ENCODE measurements at regions not wholly inside any gene's neighbourhood (a gene's known extent, or its start where the extent isn't known, plus 50 kb on each side); places are given as distances from the start of the nearest gene placed in this dataset.

DNA sequence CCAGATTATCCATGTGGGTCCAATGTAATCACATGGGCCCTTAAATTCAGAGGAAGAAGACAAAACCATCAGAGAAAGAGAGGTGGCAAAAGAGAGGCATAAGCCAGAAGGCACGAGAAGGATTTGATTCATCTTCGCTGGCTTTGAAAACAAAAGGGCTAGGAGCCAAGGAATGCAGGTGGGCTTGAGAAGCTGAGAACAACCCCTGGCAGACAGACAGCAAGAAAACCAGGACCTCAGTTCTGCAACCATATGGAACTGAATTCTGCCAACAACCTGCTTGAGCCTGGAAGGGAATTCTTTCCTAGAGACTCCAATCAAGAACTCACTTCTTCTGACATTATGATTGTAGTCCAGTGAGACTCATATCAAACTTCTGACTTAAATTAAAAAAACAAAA is 1531.8 kb downstream of the PCDH7 start:
- TF ChIP-seq, protein P1, sequence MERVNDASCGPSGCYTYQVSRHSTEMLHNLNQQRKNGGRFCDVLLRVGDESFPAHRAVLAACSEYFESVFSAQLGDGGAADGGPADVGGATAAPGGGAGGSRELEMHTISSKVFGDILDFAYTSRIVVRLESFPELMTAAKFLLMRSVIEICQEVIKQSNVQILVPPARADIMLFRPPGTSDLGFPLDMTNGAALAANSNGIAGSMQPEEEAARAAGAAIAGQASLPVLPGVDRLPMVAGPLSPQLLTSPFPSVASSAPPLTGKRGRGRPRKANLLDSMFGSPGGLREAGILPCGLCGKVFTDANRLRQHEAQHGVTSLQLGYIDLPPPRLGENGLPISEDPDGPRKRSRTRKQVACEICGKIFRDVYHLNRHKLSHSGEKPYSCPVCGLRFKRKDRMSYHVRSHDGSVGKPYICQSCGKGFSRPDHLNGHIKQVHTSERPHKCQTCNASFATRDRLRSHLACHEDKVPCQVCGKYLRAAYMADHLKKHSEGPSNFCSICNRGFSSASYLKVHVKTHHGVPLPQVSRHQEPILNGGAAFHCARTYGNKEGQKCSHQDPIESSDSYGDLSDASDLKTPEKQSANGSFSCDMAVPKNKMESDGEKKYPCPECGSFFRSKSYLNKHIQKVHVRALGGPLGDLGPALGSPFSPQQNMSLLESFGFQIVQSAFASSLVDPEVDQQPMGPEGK (CRISPR knock-in tag; IDR thresholded peaks at IDR 0.05; ENCODE audit: borderline replicate concordance): no peak
- TF ChIP-seq RARB (CRISPR knock-in tag; IDR thresholded peaks at IDR 0.05) (no peak), ZFP30 (CRISPR knock-in tag; IDR thresholded peaks at IDR 0.05) (no peak), OSR1 (CRISPR knock-in tag; IDR thresholded peaks at IDR 0.05) (no peak), CSDC2 (CRISPR knock-in tag; IDR thresholded peaks at IDR 0.05) (no peak), ZNF70 (CRISPR knock-in tag; IDR thresholded peaks at IDR 0.05) (no peak), ZFP3 (CRISPR knock-in tag; IDR thresholded peaks at IDR 0.05) (no peak), ESRRG (CRISPR knock-in tag; IDR thresholded peaks at IDR 0.05) (no peak), ZC3H10 (CRISPR knock-in tag; IDR thresholded peaks at IDR 0.05) (no peak)
- TF ChIP-seq, protein P2, sequence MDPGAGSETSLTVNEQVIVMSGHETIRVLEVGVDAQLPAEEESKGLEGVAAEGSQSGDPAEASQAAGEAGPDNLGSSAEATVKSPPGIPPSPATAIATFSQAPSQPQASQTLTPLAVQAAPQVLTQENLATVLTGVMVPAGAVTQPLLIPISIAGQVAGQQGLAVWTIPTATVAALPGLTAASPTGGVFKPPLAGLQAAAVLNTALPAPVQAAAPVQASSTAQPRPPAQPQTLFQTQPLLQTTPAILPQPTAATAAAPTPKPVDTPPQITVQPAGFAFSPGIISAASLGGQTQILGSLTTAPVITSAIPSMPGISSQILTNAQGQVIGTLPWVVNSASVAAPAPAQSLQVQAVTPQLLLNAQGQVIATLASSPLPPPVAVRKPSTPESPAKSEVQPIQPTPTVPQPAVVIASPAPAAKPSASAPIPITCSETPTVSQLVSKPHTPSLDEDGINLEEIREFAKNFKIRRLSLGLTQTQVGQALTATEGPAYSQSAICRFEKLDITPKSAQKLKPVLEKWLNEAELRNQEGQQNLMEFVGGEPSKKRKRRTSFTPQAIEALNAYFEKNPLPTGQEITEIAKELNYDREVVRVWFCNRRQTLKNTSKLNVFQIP (CRISPR knock-in tag; IDR thresholded peaks at IDR 0.05; ENCODE audit: borderline replicate concordance, low read depth): no peak
- TF ChIP-seq, protein P3, sequence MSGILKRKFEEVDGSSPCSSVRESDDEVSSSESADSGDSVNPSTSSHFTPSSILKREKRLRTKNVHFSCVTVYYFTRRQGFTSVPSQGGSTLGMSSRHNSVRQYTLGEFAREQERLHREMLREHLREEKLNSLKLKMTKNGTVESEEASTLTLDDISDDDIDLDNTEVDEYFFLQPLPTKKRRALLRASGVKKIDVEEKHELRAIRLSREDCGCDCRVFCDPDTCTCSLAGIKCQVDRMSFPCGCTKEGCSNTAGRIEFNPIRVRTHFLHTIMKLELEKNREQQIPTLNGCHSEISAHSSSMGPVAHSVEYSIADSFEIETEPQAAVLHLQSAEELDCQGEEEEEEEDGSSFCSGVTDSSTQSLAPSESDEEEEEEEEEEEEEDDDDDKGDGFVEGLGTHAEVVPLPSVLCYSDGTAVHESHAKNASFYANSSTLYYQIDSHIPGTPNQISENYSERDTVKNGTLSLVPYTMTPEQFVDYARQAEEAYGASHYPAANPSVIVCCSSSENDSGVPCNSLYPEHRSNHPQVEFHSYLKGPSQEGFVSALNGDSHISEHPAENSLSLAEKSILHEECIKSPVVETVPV (CRISPR knock-in tag; IDR thresholded peaks at IDR 0.05): no peak
- TF ChIP-seq, protein P4, sequence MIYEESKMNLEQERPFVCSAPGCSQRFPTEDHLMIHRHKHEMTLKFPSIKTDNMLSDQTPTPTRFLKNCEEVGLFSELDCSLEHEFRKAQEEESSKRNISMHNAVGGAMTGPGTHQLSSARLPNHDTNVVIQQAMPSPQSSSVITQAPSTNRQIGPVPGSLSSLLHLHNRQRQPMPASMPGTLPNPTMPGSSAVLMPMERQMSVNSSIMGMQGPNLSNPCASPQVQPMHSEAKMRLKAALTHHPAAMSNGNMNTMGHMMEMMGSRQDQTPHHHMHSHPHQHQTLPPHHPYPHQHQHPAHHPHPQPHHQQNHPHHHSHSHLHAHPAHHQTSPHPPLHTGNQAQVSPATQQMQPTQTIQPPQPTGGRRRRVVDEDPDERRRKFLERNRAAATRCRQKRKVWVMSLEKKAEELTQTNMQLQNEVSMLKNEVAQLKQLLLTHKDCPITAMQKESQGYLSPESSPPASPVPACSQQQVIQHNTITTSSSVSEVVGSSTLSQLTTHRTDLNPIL (CRISPR knock-in tag; IDR thresholded peaks at IDR 0.05; ENCODE audit: low read depth): no peak

Data from SK-N-SH treated with all-trans-retinoic acid at 6 μM for 48 hours (cell line).